Dermis blood vessel endothelial cell (primary cell): ENCODE measurements at regions not wholly inside any gene's neighbourhood (a gene's known extent, or its start where the extent isn't known, plus 50 kb on each side); places are given as distances from the start of the nearest gene placed in this dataset.

Experiments used
- DNase-seq: peaks from one replicate; pipeline ENCODE4 v3.0.0; 2010

GRCh38 chr5:118778941-118779340 is 209.4 kb downstream of the DTWD2 start:
- no peak for DNase-seq

- DNase-seq: no peak
Measured at GRCh38 chr5:118777189-118777736, 211.1 kb downstream of the DTWD2 start.

DNA sequence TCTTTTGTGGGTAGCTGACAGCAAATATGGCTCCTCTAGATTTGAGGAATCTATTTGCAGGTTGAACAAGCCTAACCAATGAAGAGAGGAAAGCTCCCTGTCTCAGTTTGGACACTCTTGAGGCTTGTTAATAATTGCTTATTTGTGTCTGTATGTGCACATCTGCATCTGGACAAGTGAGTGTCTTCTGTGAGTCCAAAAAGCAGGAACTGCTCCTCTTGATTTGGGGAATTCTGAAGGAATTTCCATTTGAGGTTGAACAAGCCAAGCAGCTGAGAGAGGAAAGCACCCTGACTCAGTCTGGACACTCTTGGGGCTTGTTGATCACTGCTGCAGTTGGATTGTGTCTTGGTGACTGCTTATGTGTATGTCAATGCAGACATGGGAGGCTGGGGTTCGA is 211.6 kb downstream of the DTWD2 start:
- DNase-seq: no peak

GRCh38 chr5:118775790-118776499 is 212.4 kb downstream of the DTWD2 start:
- DNase-seq: no peak

GRCh38 chr5:118768607-118769175 is 219.7 kb downstream of the DTWD2 start:
- DNase-seq: no peak

DNA sequence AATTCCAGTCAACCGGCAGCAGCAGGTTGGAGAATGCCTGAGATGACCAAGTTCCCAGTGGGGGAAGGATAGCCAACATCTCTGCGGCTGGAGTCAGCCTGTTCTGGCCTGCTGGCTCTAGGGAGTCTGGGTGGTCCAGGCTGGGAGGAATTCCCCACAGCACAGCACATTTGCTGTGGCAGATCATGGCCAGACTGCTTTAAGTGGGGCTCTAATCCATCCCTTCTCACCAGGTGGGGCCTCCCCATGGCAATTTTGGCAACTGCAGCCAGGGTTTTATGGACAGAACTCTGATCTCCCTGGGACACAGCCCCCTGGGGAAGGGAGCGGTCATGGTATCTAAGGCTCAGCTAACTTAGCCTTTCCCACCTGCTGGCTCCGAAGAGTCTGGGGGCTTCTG is 226.1 kb downstream of the DTWD2 start:
- no peak for DNase-seq

DNA sequence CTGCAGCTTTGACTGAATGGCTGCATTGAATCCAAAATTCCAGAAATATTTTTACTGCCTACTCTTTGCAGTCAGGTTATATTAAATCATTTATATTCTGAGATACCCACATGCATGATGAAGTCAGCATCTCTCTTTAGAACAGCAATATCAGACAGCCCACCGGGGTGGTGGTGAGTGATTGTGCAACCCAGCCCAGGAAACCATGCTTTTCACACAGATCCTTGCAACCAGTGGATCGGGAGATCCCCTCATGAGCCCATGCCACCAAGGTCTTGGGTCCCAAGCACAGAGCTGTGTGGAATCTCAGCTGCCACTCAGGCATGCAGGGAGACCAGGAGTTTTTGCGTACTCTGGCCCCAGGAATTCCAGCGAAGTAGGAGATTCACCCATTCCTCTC is 226.5 kb downstream of the DTWD2 start:
- DNase-seq: no peak

DNA sequence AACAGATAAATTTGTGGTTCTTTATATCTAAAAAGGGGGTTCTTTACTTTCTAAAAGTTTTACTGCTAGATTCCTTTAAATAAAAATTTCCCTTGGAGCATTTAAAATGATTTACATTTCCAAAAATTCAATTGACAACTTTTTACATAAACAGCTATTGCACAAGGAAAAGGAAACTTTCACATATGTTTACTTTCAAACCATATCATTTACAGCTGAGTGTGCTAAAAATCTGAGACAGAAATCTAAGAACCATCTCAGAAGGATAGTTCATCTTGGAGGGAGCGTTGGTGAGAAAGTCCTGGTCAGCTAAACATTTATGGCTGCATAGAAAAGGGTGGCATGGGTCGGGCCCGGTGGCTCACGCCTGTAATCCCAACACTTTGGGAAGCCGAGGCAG is 235.4 kb downstream of the DTWD2 start:
- DNase-seq: no peak

- DNase-seq: no peak
Measured at GRCh38 chr5:118736396-118736795, 252.0 kb downstream of the DTWD2 start.

DNA sequence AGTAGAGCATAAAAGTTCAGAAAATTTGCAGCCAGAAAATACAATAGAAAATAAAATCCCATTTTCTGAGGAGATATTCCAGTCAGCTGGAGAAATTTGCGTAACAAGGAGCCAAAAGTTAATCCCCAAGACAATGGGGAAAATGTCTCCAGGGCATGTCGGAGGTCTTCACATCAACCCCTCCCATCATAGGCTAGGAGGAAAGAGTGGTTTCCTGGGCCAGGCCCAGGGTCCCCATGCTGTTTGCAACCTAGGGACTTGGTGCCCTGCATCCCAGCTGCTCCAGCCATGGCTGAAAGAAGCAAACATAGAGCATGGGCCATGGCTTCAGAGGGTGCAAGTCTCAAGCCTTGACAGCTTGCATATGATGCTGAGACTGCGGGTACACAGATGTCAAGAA is 255.0 kb downstream of the DTWD2 start:
- no peak for DNase-seq

- DNase-seq: no peak
Measured at GRCh38 chr5:118728191-118728590, 260.2 kb downstream of the DTWD2 start.

- no peak for DNase-seq
Measured at GRCh38 chr5:118726891-118727290, 261.5 kb downstream of the DTWD2 start.

DNA sequence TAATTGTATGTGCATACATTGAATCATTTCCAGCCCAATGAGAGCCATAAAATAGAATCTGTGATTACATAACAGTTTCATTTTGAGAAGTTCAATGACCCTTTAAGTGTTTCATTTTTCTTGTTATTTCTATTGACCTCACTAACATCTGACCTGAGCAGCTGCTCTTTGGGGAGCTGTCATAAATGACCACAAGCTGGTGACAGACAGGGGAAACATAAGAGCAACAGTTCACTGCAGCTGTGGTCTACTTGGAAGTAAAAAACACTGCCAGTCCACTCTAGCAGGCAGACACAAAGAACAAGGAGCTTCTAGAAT is 265.4 kb downstream of the DTWD2 start:
- no peak for DNase-seq

- DNase-seq: no peak
Measured at GRCh38 chr5:118722122-118723020, 266.0 kb downstream of the DTWD2 start.

DNA sequence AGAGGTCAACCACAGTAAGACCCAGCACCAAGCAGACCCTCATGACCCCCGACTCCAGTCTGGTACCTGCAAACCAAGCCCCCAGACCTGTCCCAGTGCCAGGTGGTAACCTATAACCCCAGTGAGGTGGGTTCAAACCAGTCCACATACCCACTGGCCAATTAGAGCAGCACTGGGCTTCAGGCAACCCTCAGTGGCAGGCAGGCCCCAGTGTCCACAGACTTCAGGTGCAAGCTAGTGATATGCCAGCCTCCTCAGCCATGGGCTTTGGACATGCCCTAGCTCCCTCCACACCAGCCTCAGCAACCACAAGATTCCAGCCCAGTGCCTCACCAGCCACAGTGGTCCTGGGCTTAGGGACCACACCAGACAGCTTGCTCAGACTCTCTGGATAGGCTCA is 276.6 kb downstream of the DTWD2 start:
- no peak for DNase-seq

DNA sequence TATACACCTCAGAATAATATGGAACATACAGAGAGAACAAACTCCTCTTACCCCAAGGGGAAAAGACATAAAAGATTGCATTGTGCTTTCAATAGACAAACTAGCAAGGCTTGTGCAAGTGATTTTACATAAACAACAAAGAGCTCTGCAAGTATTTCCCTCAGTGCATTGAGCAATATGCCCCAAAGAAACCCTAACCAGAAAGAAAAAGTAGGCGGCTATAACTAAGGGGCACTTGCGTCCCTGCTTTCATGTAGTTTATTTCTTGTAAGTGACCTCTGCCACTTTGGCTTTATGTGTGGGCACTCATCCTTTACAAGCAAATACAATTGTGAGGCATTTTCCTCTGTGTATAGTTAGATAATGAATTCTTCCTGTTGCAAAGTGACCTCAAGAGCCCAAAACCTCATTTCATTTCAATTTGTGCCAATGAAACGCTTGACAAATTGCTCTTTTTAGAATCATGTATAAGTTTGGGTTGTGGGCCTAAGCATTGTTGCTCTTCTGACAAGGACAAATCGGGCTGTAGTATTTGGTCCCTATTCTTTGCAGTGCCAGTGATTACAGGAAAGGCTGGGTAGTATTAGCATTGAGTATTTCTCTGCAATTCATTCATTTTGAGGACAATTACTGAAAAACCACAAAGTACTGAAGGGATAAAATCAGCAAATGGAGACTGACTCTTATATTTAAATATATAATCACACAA is 282.2 kb downstream of the DTWD2 start:
- no peak for DNase-seq

DNA sequence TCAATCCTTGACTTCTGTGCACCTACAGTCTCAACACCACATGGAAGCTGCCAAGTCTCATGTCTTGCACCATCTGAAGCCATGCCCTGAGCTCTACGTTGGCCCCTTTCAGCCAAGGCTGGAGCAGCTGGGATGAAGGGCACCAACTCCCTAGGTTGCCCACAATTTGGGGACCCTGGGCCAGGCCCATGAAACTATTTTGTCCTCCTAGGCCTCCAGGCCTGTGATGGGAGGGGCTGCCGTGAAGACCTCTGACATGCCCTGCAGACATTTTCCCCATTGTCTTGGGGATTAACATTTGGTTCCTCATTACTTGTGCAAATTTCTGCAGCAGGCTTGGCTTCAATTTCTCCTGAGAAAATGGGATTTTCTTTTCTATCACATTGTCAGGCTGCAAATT is 285.1 kb downstream of the DTWD2 start:
- no peak for DNase-seq

GRCh38 chr5:118701791-118702190 is 286.6 kb downstream of the DTWD2 start:
- DNase-seq: no peak

- DNase-seq: no peak
Measured at GRCh38 chr5:118700510-118700909, 287.8 kb downstream of the DTWD2 start.

- DNase-seq: no peak
Measured at GRCh38 chr5:118698774-118699173, 289.6 kb downstream of the DTWD2 start.

GRCh38 chr5:118696076-118696475 is 292.3 kb downstream of the DTWD2 start:
- no peak for DNase-seq

DNA sequence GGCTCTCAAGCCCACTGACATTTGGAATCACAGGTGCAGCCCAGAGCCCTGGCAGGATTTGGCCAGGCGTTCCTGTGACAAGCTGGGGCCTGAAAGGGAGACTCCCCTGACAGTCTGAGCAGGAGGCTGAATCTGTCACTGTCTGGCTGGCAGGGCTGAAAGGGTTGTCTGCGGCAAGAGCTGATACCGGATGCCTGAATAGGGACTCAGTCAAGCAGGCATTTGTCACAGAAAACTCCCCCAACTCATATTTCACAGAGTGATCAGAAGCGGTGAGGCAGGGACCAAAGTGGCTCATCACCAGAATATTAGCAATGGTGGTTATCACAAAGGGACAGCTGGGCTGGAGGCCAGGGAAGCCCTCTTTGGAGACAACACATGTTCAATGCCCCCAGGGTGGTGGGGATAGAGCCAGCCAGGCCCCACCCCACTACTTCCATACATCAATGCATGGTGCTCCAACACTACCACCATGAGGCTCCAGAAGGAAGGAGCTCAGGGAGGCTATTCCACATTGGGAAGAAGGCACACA is 295.5 kb downstream of the DTWD2 start:
- no peak for DNase-seq
